ENCODE measurements at regions not wholly inside any gene's neighbourhood (a gene's known extent, or its start where the extent isn't known, plus 50 kb on each side); places are given as distances from the start of the nearest gene placed in this dataset.

GRCh38 chr16:86042393-86042792 lies 143.4 kb downstream of the IRF8 start:
- no peaks in the 10 kb centered on the region; the same call in 1 of the 2 replicates for H3K27me3 ChIP-seq (ENCODE audit: low read length)
- no peak overlapping the region for H2AFZ ChIP-seq (ENCODE audit: low read length)
- H3K4me3 ChIP-seq (ENCODE audit: low read length) = no peak overlapping the region
- H3K9me3 ChIP-seq (ENCODE audit: low read length) = no peaks in the 10 kb centered on the region
- H3K9me2 ChIP-seq (replicated peaks; ENCODE audit: insufficient read depth, low read length) = no peaks in the 10 kb centered on the region
- H3K4me1 ChIP-seq (ENCODE audit: low read length) = no peaks in the 10 kb centered on the region
- no peaks in the 10 kb centered on the region for H4K20me1 ChIP-seq (ENCODE audit: insufficient read depth, low read depth, low read length)
- no peak overlapping the region for H3K4me2 ChIP-seq (ENCODE audit: low read depth, low read length, poor library complexity, severe bottlenecking)
- H3K9ac ChIP-seq (ENCODE audit: low read length) = no peak overlapping the region
- no peaks in the 10 kb centered on the region for H3K79me2 ChIP-seq (ENCODE audit: low read length)
- DNase-seq = no peak
- no peak overlapping the region for H3K27ac ChIP-seq (ENCODE audit: low read length)
- H3K36me3 ChIP-seq (ENCODE audit: insufficient read depth, low read length) = no peaks in the 10 kb centered on the region

- no peak for DNase-seq
- Histone ChIP-seq H3K9me3 (ENCODE audit: low read length) (no peaks in the 10 kb centered on the region), H3K27ac (ENCODE audit: low read length) (no peak overlapping the region)
Measured at GRCh38 chr16:86042996-86043725, 144.2 kb downstream of the IRF8 start.

GRCh38 chr16:86044241-86044671 lies 145.3 kb downstream of the IRF8 start:
- Histone ChIP-seq H3K36me3 (ENCODE audit: insufficient read depth, low read length) (no peaks in the 10 kb centered on the region), H2AFZ (ENCODE audit: low read length) (no peak overlapping the region), H3K4me2 (ENCODE audit: low read depth, low read length, poor library complexity, severe bottlenecking) (no peak overlapping the region), H3K4me1 (ENCODE audit: low read length) (no peaks in the 10 kb centered on the region), H3K27me3 (ENCODE audit: low read length) (no peaks in the 10 kb centered on the region; the same call in 1 of the 2 replicates), H3K27ac (ENCODE audit: low read length) (no peak overlapping the region), H3K9ac (ENCODE audit: low read length) (no peak overlapping the region), H3K4me3 (ENCODE audit: low read length) (no peak overlapping the region), H3K9me3 (ENCODE audit: low read length) (no peaks in the 10 kb centered on the region), H3K79me2 (ENCODE audit: low read length) (no peaks in the 10 kb centered on the region), H4K20me1 (ENCODE audit: insufficient read depth, low read depth, low read length) (no peaks in the 10 kb centered on the region), H3K9me2 (replicated peaks; ENCODE audit: insufficient read depth, low read length) (no peaks in the 10 kb centered on the region)
- DNase-seq = peak; percentile 77

More at GRCh38 chr16:86042996-86043725, 144.2 kb downstream of the IRF8 start:
- Histone ChIP-seq H3K9me2 (replicated peaks; ENCODE audit: insufficient read depth, low read length) (no peaks in the 10 kb centered on the region), H3K4me2 (ENCODE audit: low read depth, low read length, poor library complexity, severe bottlenecking) (no peak overlapping the region), H2AFZ (ENCODE audit: low read length) (no peak overlapping the region), H3K4me1 (ENCODE audit: low read length) (no peaks in the 10 kb centered on the region), H3K79me2 (ENCODE audit: low read length) (no peaks in the 10 kb centered on the region), H3K9ac (ENCODE audit: low read length) (no peak overlapping the region), H3K4me3 (ENCODE audit: low read length) (no peak overlapping the region), H3K27me3 (ENCODE audit: low read length) (no peaks in the 10 kb centered on the region; the same call in 1 of the 2 replicates), H3K36me3 (ENCODE audit: insufficient read depth, low read length) (no peaks in the 10 kb centered on the region), H4K20me1 (ENCODE audit: insufficient read depth, low read depth, low read length) (no peaks in the 10 kb centered on the region)

- no peak overlapping the region for H3K4me3 ChIP-seq (ENCODE audit: low read length)
- H3K27ac ChIP-seq (ENCODE audit: low read length) = no peak overlapping the region
- H3K79me2 ChIP-seq (ENCODE audit: low read length) = no peaks in the 10 kb centered on the region
- no peak overlapping the region for H3K4me2 ChIP-seq (ENCODE audit: low read depth, low read length, poor library complexity, severe bottlenecking)
- no peaks in the 10 kb centered on the region for H3K36me3 ChIP-seq (ENCODE audit: insufficient read depth, low read length)
- no peaks in the 10 kb centered on the region for H3K4me1 ChIP-seq (ENCODE audit: low read length)
- no peaks in the 10 kb centered on the region; the same call in 1 of the 2 replicates for H3K27me3 ChIP-seq (ENCODE audit: low read length)
- no peaks in the 10 kb centered on the region for H3K9me2 ChIP-seq (replicated peaks; ENCODE audit: insufficient read depth, low read length)
- no peak overlapping the region for H2AFZ ChIP-seq (ENCODE audit: low read length)
- no peak overlapping the region for H3K9ac ChIP-seq (ENCODE audit: low read length)
- H4K20me1 ChIP-seq (ENCODE audit: insufficient read depth, low read depth, low read length) = no peaks in the 10 kb centered on the region
- DNase-seq = no peak
- H3K9me3 ChIP-seq (ENCODE audit: low read length) = no peaks in the 10 kb centered on the region
Measured at GRCh38 chr16:86044881-86045590, 146.1 kb downstream of the IRF8 start.

- Histone ChIP-seq H3K27me3 (ENCODE audit: low read length) (no peaks in the 10 kb centered on the region; the same call in 1 of the 2 replicates), H3K79me2 (ENCODE audit: low read length) (no peaks in the 10 kb centered on the region), H3K9ac (ENCODE audit: low read length) (no peak overlapping the region), H3K36me3 (ENCODE audit: insufficient read depth, low read length) (no peaks in the 10 kb centered on the region), H3K4me2 (ENCODE audit: low read depth, low read length, poor library complexity, severe bottlenecking) (no peak overlapping the region), H3K9me2 (replicated peaks; ENCODE audit: insufficient read depth, low read length) (no peaks in the 10 kb centered on the region), H3K4me1 (ENCODE audit: low read length) (no peaks in the 10 kb centered on the region), H3K4me3 (ENCODE audit: low read length) (no peak overlapping the region), H3K27ac (ENCODE audit: low read length) (no peak overlapping the region), H4K20me1 (ENCODE audit: insufficient read depth, low read depth, low read length) (no peaks in the 10 kb centered on the region), H3K9me3 (ENCODE audit: low read length) (no peaks in the 10 kb centered on the region), H2AFZ (ENCODE audit: low read length) (no peak overlapping the region)
- DNase-seq = no peak
Measured at GRCh38 chr16:86045591-86045971, 146.6 kb downstream of the IRF8 start.

DNA sequence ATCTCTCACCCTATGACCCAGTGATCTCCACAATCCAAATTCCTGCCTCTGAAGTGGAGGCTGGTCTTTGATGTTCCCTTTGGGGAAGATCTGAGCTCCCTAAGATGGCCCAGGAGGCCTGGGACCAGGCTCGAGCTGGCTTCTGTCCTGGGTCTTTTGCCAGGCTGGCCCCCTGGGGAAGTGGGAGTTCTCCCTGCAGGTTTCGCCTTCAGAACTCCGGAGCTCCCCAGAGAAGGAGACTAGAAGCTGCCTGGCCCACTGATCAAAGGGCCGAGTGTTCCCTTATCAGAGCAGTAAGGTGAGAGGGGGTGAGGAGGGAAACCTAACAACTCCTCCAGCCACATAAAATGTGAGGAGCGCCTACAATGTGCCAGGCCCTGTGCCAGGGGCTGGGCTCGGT lies 147.1 kb downstream of the IRF8 start:
- Histone ChIP-seq H3K27ac (ENCODE audit: low read length) (no peak overlapping the region), H3K4me3 (ENCODE audit: low read length) (no peak overlapping the region), H3K9ac (ENCODE audit: low read length) (no peak overlapping the region), H3K36me3 (ENCODE audit: insufficient read depth, low read length) (no peaks in the 10 kb centered on the region), H2AFZ (ENCODE audit: low read length) (no peak overlapping the region), H3K4me2 (ENCODE audit: low read depth, low read length, poor library complexity, severe bottlenecking) (no peak overlapping the region), H3K27me3 (ENCODE audit: low read length) (no peaks in the 10 kb centered on the region; the same call in 1 of the 2 replicates), H3K4me1 (ENCODE audit: low read length) (no peaks in the 10 kb centered on the region), H3K9me2 (replicated peaks; ENCODE audit: insufficient read depth, low read length) (no peaks in the 10 kb centered on the region), H3K9me3 (ENCODE audit: low read length) (no peaks in the 10 kb centered on the region), H4K20me1 (ENCODE audit: insufficient read depth, low read depth, low read length) (no peaks in the 10 kb centered on the region), H3K79me2 (ENCODE audit: low read length) (no peaks in the 10 kb centered on the region)
- DNase-seq = no peak

DNA sequence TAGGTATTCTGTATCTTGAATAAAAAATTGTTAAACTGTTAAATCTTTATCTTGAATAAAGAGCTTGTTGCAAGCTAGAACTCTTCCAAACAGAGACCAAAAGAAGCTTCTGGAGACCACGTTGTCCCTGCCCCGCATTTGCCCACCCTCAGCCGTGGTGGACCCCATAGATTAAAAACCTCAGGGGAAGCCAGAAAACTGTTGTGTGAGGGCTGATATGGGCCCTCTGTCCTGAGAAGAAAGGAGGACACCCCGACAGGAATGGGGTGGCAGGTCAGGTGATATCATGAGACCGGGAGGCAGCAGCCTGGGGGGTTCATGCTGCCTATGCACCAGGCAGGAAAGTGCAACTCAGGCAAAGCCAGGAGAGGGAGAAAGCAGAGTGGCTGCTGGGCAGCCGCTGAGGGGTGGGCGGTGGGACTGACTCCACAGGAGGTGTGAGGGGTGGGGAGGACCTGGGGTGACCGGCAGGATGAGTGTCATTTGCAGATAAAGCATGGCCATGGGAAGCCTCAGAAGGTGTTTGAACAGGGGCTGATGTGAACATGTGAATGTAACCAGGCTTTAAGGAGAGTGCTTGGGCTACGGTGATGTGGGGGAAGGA lies 147.8 kb downstream of the IRF8 start:
- no peaks in the 10 kb centered on the region; the same call in 1 of the 2 replicates for H3K27me3 ChIP-seq (ENCODE audit: low read length)
- no peak overlapping the region for H3K9ac ChIP-seq (ENCODE audit: low read length)
- no peak overlapping the region for H3K4me3 ChIP-seq (ENCODE audit: low read length)
- no peaks in the 10 kb centered on the region for H3K9me3 ChIP-seq (ENCODE audit: low read length)
- H3K4me2 ChIP-seq (ENCODE audit: low read depth, low read length, poor library complexity, severe bottlenecking) = no peak overlapping the region
- DNase-seq = no peak
- no peaks in the 10 kb centered on the region for H3K4me1 ChIP-seq (ENCODE audit: low read length)
- H3K79me2 ChIP-seq (ENCODE audit: low read length) = no peaks in the 10 kb centered on the region
- H4K20me1 ChIP-seq (ENCODE audit: insufficient read depth, low read depth, low read length) = no peaks in the 10 kb centered on the region
- no peaks in the 10 kb centered on the region for H3K36me3 ChIP-seq (ENCODE audit: insufficient read depth, low read length)
- H2AFZ ChIP-seq (ENCODE audit: low read length) = no peak overlapping the region
- no peaks in the 10 kb centered on the region for H3K9me2 ChIP-seq (replicated peaks; ENCODE audit: insufficient read depth, low read length)
- H3K27ac ChIP-seq (ENCODE audit: low read length) = no peak overlapping the region

DNA sequence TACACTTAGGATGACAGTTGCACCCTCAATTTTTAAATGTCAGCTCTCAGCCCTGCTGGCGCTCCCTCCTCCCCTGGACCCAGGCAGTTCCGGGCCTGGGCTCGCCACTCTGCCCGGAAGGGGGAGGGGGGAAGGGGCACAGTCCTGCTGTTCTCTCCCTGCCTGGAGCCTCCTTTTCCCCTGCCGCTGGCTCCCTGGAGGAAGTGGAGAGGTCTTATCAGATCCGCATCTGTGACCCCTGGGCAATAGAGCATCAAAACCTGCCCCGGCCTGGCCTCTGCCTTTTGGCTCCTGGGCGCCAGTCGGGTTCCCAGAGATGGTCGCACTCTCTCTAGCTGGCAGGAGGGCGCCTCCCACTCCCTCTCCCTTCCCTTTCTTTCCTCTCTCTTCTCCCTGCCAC lies 149.3 kb downstream of the IRF8 start:
- Histone ChIP-seq H3K4me2 (ENCODE audit: low read depth, low read length, poor library complexity, severe bottlenecking) (no peak overlapping the region), H3K79me2 (ENCODE audit: low read length) (no peaks in the 10 kb centered on the region), H3K4me3 (ENCODE audit: low read length) (no peak overlapping the region), H3K9ac (ENCODE audit: low read length) (no peak overlapping the region), H3K4me1 (ENCODE audit: low read length) (no peaks in the 10 kb centered on the region), H3K27me3 (ENCODE audit: low read length) (no peaks in the 10 kb centered on the region; the same call in 1 of the 2 replicates), H4K20me1 (ENCODE audit: insufficient read depth, low read depth, low read length) (no peaks in the 10 kb centered on the region), H2AFZ (ENCODE audit: low read length) (no peak overlapping the region), H3K9me3 (ENCODE audit: low read length) (no peaks in the 10 kb centered on the region), H3K9me2 (replicated peaks; ENCODE audit: insufficient read depth, low read length) (no peaks in the 10 kb centered on the region), H3K27ac (ENCODE audit: low read length) (no peak overlapping the region), H3K36me3 (ENCODE audit: insufficient read depth, low read length) (no peaks in the 10 kb centered on the region)
- no peak for DNase-seq
